ENCODE measurements at regions not wholly inside any gene's neighbourhood (a gene's known extent, or its start where the extent isn't known, plus 50 kb on each side); places are given as distances from the start of the nearest gene placed in this dataset.

GRCh38 chr5:106768392-106768791 is 902.3 kb downstream of the EFNA5 start:
- TF ChIP-seq, protein P1, sequence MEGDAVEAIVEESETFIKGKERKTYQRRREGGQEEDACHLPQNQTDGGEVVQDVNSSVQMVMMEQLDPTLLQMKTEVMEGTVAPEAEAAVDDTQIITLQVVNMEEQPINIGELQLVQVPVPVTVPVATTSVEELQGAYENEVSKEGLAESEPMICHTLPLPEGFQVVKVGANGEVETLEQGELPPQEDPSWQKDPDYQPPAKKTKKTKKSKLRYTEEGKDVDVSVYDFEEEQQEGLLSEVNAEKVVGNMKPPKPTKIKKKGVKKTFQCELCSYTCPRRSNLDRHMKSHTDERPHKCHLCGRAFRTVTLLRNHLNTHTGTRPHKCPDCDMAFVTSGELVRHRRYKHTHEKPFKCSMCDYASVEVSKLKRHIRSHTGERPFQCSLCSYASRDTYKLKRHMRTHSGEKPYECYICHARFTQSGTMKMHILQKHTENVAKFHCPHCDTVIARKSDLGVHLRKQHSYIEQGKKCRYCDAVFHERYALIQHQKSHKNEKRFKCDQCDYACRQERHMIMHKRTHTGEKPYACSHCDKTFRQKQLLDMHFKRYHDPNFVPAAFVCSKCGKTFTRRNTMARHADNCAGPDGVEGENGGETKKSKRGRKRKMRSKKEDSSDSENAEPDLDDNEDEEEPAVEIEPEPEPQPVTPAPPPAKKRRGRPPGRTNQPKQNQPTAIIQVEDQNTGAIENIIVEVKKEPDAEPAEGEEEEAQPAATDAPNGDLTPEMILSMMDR (conservative IDR thresholded peaks at IDR 0.05) = no peak
- H3K27ac ChIP-seq = no peak overlapping the region

DNA sequence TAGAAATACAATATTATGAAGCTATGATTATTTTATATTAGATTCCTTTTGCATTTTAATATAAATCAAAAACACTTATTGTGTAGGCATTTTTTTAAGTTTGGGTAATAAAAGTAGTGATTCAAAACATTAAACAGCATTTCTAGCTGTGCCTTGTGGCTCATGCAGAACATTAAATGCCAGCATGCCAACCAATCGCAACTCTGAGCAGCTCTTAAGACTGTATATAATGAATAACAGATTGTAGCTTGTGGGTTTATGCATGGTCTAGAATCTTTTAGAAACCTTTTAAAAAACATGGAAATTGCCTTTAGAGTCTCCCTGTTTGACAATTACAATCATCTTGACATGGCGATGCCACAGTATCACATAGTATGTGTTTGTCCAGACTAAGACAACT is 903.8 kb downstream of the EFNA5 start:
- no peak overlapping the region for H3K27ac ChIP-seq
- TF ChIP-seq, protein P1 (conservative IDR thresholded peaks at IDR 0.05) = no peak

- H3K27ac ChIP-seq = no peak overlapping the region
- TF ChIP-seq, protein P1 (conservative IDR thresholded peaks at IDR 0.05) = no peak
These were observed 911.2 kb downstream of the EFNA5 start for GRCh38 chr5:106759581-106759980.

- H3K27ac ChIP-seq = no peak overlapping the region
- TF ChIP-seq, protein P1 (conservative IDR thresholded peaks at IDR 0.05) = no peak
These were observed 911.6 kb downstream of the EFNA5 start for GRCh38 chr5:106759152-106759551.

DNA sequence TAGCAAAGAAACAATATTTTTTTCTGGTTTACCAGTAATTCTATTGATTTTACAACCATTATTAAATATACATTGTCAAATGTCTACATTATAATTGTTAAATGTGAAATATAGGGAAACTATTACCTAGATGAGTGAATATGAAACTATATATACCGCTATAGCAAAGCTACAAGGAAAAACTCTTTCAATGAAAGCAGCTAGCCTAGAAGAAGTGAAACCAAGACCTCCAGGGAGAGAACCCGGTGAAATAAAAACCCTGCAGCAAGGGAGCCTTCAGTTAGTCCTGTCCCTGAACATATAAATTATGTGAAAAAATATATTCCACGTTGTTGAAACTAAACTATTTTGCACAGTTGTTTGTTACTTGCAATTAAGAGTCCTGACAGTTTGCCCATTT is 913.1 kb downstream of the EFNA5 start:
- TF ChIP-seq, protein P1 (conservative IDR thresholded peaks at IDR 0.05) = no peak

GRCh38 chr5:106755789-106756188 is 914.9 kb downstream of the EFNA5 start:
- TF ChIP-seq, protein P1 (conservative IDR thresholded peaks at IDR 0.05) = no peak
- no peak overlapping the region for H3K27ac ChIP-seq

More for the DNA sequence above, 913.1 kb downstream of the EFNA5 start:
- H3K27ac ChIP-seq = no peak overlapping the region

DNA sequence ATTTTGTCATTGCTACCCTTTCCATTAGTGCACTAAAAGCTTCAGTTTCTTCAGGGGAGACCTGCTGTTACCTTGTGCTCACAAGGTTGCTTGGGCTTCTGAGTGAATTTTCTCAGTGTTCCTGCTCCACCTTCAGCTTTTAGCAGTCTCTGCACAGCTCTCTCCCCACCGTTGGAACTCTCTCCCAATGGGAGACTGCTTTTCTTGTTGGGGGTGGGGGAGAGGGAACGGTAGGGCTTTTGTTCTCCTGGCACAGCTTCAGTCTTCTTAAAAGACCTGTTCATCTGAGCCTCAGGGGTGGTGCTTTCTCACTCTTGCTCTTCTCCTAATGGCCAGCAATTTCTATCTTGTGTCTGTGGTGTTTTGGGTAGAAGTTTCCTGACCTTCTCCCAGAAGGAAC is 915.7 kb downstream of the EFNA5 start:
- no peak overlapping the region for H3K27ac ChIP-seq
- TF ChIP-seq, protein P1 (conservative IDR thresholded peaks at IDR 0.05) = no peak

DNA sequence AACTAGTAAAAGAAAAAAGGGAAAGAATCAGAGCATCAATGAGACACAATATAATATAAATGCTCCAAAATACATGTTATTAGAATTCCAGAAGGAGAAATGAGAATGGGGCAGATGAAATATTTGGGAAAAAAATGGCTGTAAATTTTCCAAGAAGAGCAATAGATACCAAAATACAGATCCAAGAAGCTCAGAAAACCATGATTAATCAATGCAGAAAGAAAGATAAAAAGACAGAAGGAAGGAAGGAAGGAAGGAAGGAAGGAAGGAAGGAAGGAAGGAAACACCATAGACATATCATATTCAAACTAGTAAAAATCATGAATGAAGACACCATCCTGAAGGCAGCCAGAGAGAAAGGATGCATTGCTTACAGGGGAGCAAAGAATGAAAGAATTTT is 920.9 kb downstream of the EFNA5 start:
- H3K27ac ChIP-seq = no peak overlapping the region

More for the DNA sequence above, 920.9 kb downstream of the EFNA5 start:
- TF ChIP-seq, protein P1 (conservative IDR thresholded peaks at IDR 0.05) = no peak

All from VCaP (cell line).